ENCODE measurements at regions not wholly inside any gene's neighbourhood (a gene's known extent, or its start where the extent isn't known, plus 50 kb on each side); places are given as distances from the start of the nearest gene placed in this dataset.
"Not testable (repeated sequence)": the region's sequence is repeated elsewhere in the genome, so short reads cannot be mapped to it uniquely, and the experiment has no call there.

DNA sequence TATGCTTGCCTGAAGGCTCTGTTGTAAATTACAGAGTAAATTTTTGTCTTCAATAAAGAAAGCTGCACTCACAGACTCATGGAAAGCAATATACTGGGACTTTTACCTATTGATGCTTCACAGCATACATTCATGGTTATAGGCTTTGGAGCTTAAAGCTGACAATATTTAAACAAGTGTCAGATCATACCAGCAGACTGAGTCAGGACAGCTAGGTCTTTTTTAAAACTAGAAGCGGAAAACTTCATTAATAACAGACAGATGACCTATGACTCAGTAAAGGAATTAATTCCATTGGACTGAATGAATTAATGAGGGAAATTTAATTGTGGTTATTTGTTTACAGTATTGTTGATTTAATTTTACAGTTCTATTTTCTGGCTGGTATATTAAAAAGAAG, 165.8 kb upstream of the DGKB start:
- H3K4me3 Mint-ChIP-seq, result no peak overlapping the region
- no peaks in the 10 kb centered on the region for H3K79me2 ChIP-seq (ENCODE audit: insufficient read depth, low read length)
- H3K36me3 Mint-ChIP-seq, result no peaks in the 10 kb centered on the region
- H3K4me1 Mint-ChIP-seq, result no peaks in the 10 kb centered on the region
- no peak for DNase-seq
- H3K27ac ChIP-seq (ENCODE audit: low read depth in 1 of 2, low read length in 2 of 2), result no peak overlapping the region
- peaks cover 11% of the 10 kb centered on the region in 2 donors for H3K9me3 ChIP-seq (replicated peaks in 1 of 2; ENCODE audit: control insufficient read depth in 1 of 2, insufficient read depth in 1 of 2, low read length in 2 of 2)
- peaks cover 0 to 2% (median 2%) of the 10 kb centered on the region in 3 donors for H3K27me3 Mint-ChIP-seq (ENCODE audit: low read depth in 3 of 3)
- no peak overlapping the region for H3K4me2 ChIP-seq (replicated peaks; ENCODE audit: extremely low read depth, low read length, poor library complexity, severe bottlenecking)
- no peak overlapping the region for H3K27ac Mint-ChIP-seq
- H3K36me3 ChIP-seq (replicated peaks in 1 of 2; ENCODE audit: control insufficient read depth in 1 of 2, insufficient read depth in 2 of 2, low read length in 2 of 2), result no peaks in the 10 kb centered on the region
- no CpG with 5 or more reads among the region's 1 CpG for WGBS (ENCODE audit: insufficient coverage)
- H3K4me3 ChIP-seq (replicated peaks in 1 of 3; ENCODE audit: low read depth in 2 of 3, low read length in 3 of 3), result no peak overlapping the region
- no peak overlapping the region for H3K9ac ChIP-seq (ENCODE audit: insufficient read depth, low read length, poor library complexity, severe bottlenecking)
- H3K4me1 ChIP-seq (ENCODE audit: control insufficient read depth in 1 of 2, insufficient read depth in 2 of 2, low read length in 2 of 2), result no peaks in the 10 kb centered on the region
- H3K27me3 ChIP-seq (ENCODE audit: control insufficient read depth in 2 of 2, insufficient read depth in 2 of 2, low read length in 2 of 2), result no peaks in the 10 kb centered on the region
- TF ChIP-seq, protein P1, sequence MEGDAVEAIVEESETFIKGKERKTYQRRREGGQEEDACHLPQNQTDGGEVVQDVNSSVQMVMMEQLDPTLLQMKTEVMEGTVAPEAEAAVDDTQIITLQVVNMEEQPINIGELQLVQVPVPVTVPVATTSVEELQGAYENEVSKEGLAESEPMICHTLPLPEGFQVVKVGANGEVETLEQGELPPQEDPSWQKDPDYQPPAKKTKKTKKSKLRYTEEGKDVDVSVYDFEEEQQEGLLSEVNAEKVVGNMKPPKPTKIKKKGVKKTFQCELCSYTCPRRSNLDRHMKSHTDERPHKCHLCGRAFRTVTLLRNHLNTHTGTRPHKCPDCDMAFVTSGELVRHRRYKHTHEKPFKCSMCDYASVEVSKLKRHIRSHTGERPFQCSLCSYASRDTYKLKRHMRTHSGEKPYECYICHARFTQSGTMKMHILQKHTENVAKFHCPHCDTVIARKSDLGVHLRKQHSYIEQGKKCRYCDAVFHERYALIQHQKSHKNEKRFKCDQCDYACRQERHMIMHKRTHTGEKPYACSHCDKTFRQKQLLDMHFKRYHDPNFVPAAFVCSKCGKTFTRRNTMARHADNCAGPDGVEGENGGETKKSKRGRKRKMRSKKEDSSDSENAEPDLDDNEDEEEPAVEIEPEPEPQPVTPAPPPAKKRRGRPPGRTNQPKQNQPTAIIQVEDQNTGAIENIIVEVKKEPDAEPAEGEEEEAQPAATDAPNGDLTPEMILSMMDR (IDR thresholded peaks at IDR 0.05), result no peak
- no peaks in the 10 kb centered on the region for H4K20me1 ChIP-seq (ENCODE audit: insufficient read depth, low read length)
- intact Hi-C loops (cut with micrococcal nuclease), result no loop called here
- H2AFZ ChIP-seq (ENCODE audit: insufficient read depth, low read depth, low read length, poor library complexity, severe bottlenecking), result no peak overlapping the region
- H3K9me3 Mint-ChIP-seq, result peaks cover 2 to 13% (median 6%) of the 10 kb centered on the region in 7 donors

DNA sequence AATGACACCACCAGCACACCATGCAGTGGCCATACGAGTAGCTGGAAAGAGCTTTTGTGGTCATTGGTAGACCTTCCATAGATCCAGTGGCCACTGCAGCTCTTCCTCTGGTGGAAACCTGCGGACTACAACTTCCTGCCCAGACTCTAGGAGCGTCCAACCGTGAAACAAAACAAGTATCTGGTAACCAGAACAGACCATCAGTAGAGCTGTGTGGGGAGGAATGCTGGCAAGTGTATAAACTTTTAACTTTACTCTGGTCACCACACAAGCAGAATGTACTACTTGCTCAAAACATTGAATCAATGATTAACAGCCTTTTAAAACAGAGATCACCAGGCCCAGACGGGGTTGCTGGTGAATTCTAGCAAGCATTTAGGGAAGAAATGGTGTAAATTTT, 154.7 kb upstream of the DGKB start:
- H3K9me3 ChIP-seq (replicated peaks in 1 of 2; ENCODE audit: control insufficient read depth in 1 of 2, insufficient read depth in 1 of 2, low read length in 2 of 2), result peaks cover 4 to 7% of the 10 kb centered on the region in 2 donors
- Mint-ChIP-seq H3K4me3 (no peak overlapping the region), H3K4me1 (no peaks in the 10 kb centered on the region), H3K9me3 (peaks cover 0 to 15% (median 7%) of the 10 kb centered on the region in 7 donors), H3K27me3 (ENCODE audit: low read depth in 3 of 3) (no peaks in the 10 kb centered on the region), H3K36me3 (no peaks in the 10 kb centered on the region), H3K27ac (no peak overlapping the region)
- no peaks in the 10 kb centered on the region for H3K36me3 ChIP-seq (replicated peaks in 1 of 2; ENCODE audit: control insufficient read depth in 1 of 2, insufficient read depth in 2 of 2, low read length in 2 of 2)
- no peak overlapping the region for H3K9ac ChIP-seq (ENCODE audit: insufficient read depth, low read length, poor library complexity, severe bottlenecking)
- no peaks in the 10 kb centered on the region for H3K79me2 ChIP-seq (ENCODE audit: insufficient read depth, low read length)
- no peak overlapping the region for H3K4me2 ChIP-seq (replicated peaks; ENCODE audit: extremely low read depth, low read length, poor library complexity, severe bottlenecking)
- TF ChIP-seq, protein P1 (IDR thresholded peaks at IDR 0.05), result no peak
- no peaks in the 10 kb centered on the region for H4K20me1 ChIP-seq (ENCODE audit: insufficient read depth, low read length)
- no peak overlapping the region for H2AFZ ChIP-seq (ENCODE audit: insufficient read depth, low read depth, low read length, poor library complexity, severe bottlenecking)
- intact Hi-C loops (cut with micrococcal nuclease), result no loop called here
- no peaks in the 10 kb centered on the region for H3K4me1 ChIP-seq (ENCODE audit: control insufficient read depth in 1 of 2, insufficient read depth in 2 of 2, low read length in 2 of 2)
- no peak overlapping the region for H3K4me3 ChIP-seq (replicated peaks in 1 of 3; ENCODE audit: low read depth in 2 of 3, low read length in 3 of 3)
- 100% methylated on average over 1 of the region's 5 CpGs for WGBS (ENCODE audit: insufficient coverage)
- no peak for DNase-seq
- no peak overlapping the region for H3K27ac ChIP-seq (ENCODE audit: low read depth in 1 of 2, low read length in 2 of 2)
- no peaks in the 10 kb centered on the region for H3K27me3 ChIP-seq (ENCODE audit: control insufficient read depth in 2 of 2, insufficient read depth in 2 of 2, low read length in 2 of 2)

DNA sequence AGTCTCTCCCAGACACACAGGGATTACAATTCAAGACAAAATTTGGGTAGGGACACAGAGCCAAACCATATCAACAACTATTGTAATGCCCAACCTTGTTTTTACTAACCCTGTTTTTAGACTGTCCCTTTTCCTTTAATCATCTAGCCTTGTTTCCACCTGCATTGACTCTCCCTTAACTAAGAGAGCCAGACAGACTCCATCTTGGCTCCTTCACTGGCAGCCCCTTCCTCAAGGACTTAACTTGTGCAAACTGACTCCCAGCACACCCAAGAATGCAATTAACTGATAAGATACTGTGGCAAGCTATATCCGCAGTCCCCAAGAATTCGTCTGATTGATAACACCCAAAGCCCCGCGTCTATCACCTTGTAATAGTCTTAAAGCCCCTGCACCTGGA, 151.8 kb upstream of the DGKB start:
- H3K4me3 ChIP-seq (replicated peaks in 1 of 3; ENCODE audit: low read depth in 2 of 3, low read length in 3 of 3); H3K4me2 ChIP-seq (replicated peaks; ENCODE audit: extremely low read depth, low read length, poor library complexity, severe bottlenecking); H3K27me3 ChIP-seq (ENCODE audit: control insufficient read depth in 2 of 2, insufficient read depth in 2 of 2, low read length in 2 of 2); H3K9me3 ChIP-seq (replicated peaks in 1 of 2; ENCODE audit: control insufficient read depth in 1 of 2, insufficient read depth in 1 of 2, low read length in 2 of 2); H3K27me3 Mint-ChIP-seq (ENCODE audit: low read depth in 3 of 3); intact Hi-C loops (cut with micrococcal nuclease); H4K20me1 ChIP-seq (ENCODE audit: insufficient read depth, low read length); H3K4me1 ChIP-seq (ENCODE audit: control insufficient read depth in 1 of 2, insufficient read depth in 2 of 2, low read length in 2 of 2); H2AFZ ChIP-seq (ENCODE audit: insufficient read depth, low read depth, low read length, poor library complexity, severe bottlenecking); H3K4me3 Mint-ChIP-seq; DNase-seq; H3K4me1 Mint-ChIP-seq; H3K27ac ChIP-seq (ENCODE audit: low read depth in 1 of 2, low read length in 2 of 2); H3K36me3 ChIP-seq (replicated peaks in 1 of 2; ENCODE audit: control insufficient read depth in 1 of 2, insufficient read depth in 2 of 2, low read length in 2 of 2); H3K36me3 Mint-ChIP-seq; H3K9ac ChIP-seq (ENCODE audit: insufficient read depth, low read length, poor library complexity, severe bottlenecking); H3K79me2 ChIP-seq (ENCODE audit: insufficient read depth, low read length): not testable (repeated sequence)
- H3K27ac Mint-ChIP-seq, result peak overlapping the region in 1 of 7 donors; percentile 46
- no CpG with 5 or more reads among the region's 4 CpGs for WGBS (ENCODE audit: insufficient coverage)
- H3K9me3 Mint-ChIP-seq, result peaks cover 0 to 15% (median 7%) of the 10 kb centered on the region in 7 donors

Data from CD14-positive monocyte (primary cell).